ENCODE measurements at regions not wholly inside any gene's neighbourhood (a gene's known extent, or its start where the extent isn't known, plus 50 kb on each side); places are given as distances from the start of the nearest gene placed in this dataset.

GRCh38 chr2:53096351-53096750, 671.3 kb upstream of the CHAC2 start:
- TF ChIP-seq CTCF (IDR thresholded peaks at IDR 0.05) (no peak), POLR2A (IDR thresholded peaks at IDR 0.05) (no peak)

Data from transverse colon (tissue), 3 donors.